ENCODE measurements at regions not wholly inside any gene's neighbourhood (a gene's known extent, or its start where the extent isn't known, plus 50 kb on each side); places are given as distances from the start of the nearest gene placed in this dataset.

GRCh38 chr16:13634959-13635358 lies 285.0 kb upstream of the ERCC4 start:
- no peak for DNase-seq
- 83 to 90% methylated on average over 6 of the region's 6 CpGs for WGBS, 2 donors
- TF ChIP-seq POLR2AphosphoS5 (IDR thresholded peaks at IDR 0.05) (no peak), POLR2A (IDR thresholded peaks at IDR 0.05) (no peak)
- Histone ChIP-seq H3K27ac (no peak overlapping the region), H3K27me3 (no peaks in the 10 kb centered on the region), H3K9me3 (no peaks in the 10 kb centered on the region), H3K36me3 (no peaks in the 10 kb centered on the region), H3K4me1 (no peaks in the 10 kb centered on the region), H3K4me3 (no peak overlapping the region)
- intact Hi-C loops (cut with DNase I): no loop called here

- H3K27me3 ChIP-seq: no peaks in the 10 kb centered on the region
- intact Hi-C loops (cut with DNase I): no loop called here
- no peak for TF ChIP-seq POLR2AphosphoS5 (IDR thresholded peaks at IDR 0.05)
- TF ChIP-seq POLR2A (IDR thresholded peaks at IDR 0.05): no peak
- TF ChIP-seq CTCF (IDR thresholded peaks at IDR 0.05): no peak
- no peak for TF ChIP-seq EP300 (IDR thresholded peaks at IDR 0.05)
- H3K4me3 ChIP-seq: no peak overlapping the region
- no peak overlapping the region for H3K27ac ChIP-seq
- DNase-seq: no peak
- no peaks in the 10 kb centered on the region for H3K9me3 ChIP-seq
- no peaks in the 10 kb centered on the region for H3K4me1 ChIP-seq
- H3K36me3 ChIP-seq: no peaks in the 10 kb centered on the region
- WGBS, 2 donors: 89 to 91% methylated on average over 2 of the region's 2 CpGs
These were observed 281.7 kb upstream of the ERCC4 start for GRCh38 chr16:13638218-13638617.

- TF ChIP-seq POLR2AphosphoS5 (IDR thresholded peaks at IDR 0.05) (no peak), CTCF (IDR thresholded peaks at IDR 0.05) (no peak), POLR2A (IDR thresholded peaks at IDR 0.05) (no peak), EP300 (IDR thresholded peaks at IDR 0.05) (no peak)
- no peak overlapping the region for H3K27ac ChIP-seq
- no peaks in the 10 kb centered on the region for H3K27me3 ChIP-seq
- DNase-seq: no peak
- no peak overlapping the region for H3K4me3 ChIP-seq
- no peaks in the 10 kb centered on the region for H3K9me3 ChIP-seq
- intact Hi-C loops (cut with DNase I): no loop called here
- WGBS, 2 donors: 91 to 93% methylated on average over 3 of the region's 3 CpGs
- H3K36me3 ChIP-seq: no peaks in the 10 kb centered on the region
- no peaks in the 10 kb centered on the region for H3K4me1 ChIP-seq
These were observed 276.5 kb upstream of the ERCC4 start for GRCh38 chr16:13643412-13643811.

GRCh38 chr16:13645601-13646245 lies 274.2 kb upstream of the ERCC4 start:
- Histone ChIP-seq H3K9me3 (no peaks in the 10 kb centered on the region), H3K27ac (no peak overlapping the region), H3K36me3 (no peaks in the 10 kb centered on the region), H3K4me3 (no peak overlapping the region), H3K4me1 (no peaks in the 10 kb centered on the region), H3K27me3 (peaks cover 0 to 4% (median 0%) of the 10 kb centered on the region in 3 donors)
- 35 to 38% methylated on average over 6 of the region's 6 CpGs for WGBS, 2 donors
- DNase-seq: no peak
- intact Hi-C loops (cut with DNase I): no loop called here
- no peak for TF ChIP-seq POLR2A (IDR thresholded peaks at IDR 0.05)

- no peak overlapping the region for H3K4me3 ChIP-seq
- 92 to 93% methylated on average over 8 of the region's 8 CpGs for WGBS, 2 donors
- intact Hi-C loops (cut with DNase I): no loop called here
- no peak for DNase-seq
- no peaks in the 10 kb centered on the region for H3K27me3 ChIP-seq
- H3K36me3 ChIP-seq: no peaks in the 10 kb centered on the region
- no peak overlapping the region for H3K27ac ChIP-seq
- H3K9me3 ChIP-seq: peaks cover 0 to 7% (median under 1%) of the 10 kb centered on the region in 4 donors
- no peaks in the 10 kb centered on the region for H3K4me1 ChIP-seq
- no peak for TF ChIP-seq POLR2AphosphoS5 (IDR thresholded peaks at IDR 0.05)
- no peak for TF ChIP-seq CTCF (IDR thresholded peaks at IDR 0.05)
- TF ChIP-seq EP300 (IDR thresholded peaks at IDR 0.05): no peak
- TF ChIP-seq POLR2A (IDR thresholded peaks at IDR 0.05): no peak
These were observed 259.1 kb upstream of the ERCC4 start for GRCh38 chr16:13660807-13661206.

- intact Hi-C loops (cut with DNase I): no loop called here
- WGBS, 2 donors: 0 to 3% methylated on average over 1 of the region's 1 CpG
These were observed 254.1 kb upstream of the ERCC4 start for GRCh38 chr16:13665876-13666275.

More at GRCh38 chr16:13665876-13666275, 254.1 kb upstream of the ERCC4 start:
- no peak for DNase-seq
- Histone ChIP-seq H3K4me1 (no peaks in the 10 kb centered on the region), H3K27me3 (no peaks in the 10 kb centered on the region), H3K4me3 (no peak overlapping the region), H3K36me3 (no peaks in the 10 kb centered on the region), H3K27ac (no peak overlapping the region), H3K9me3 (no peaks in the 10 kb centered on the region)
- no peak for TF ChIP-seq EP300 (IDR thresholded peaks at IDR 0.05)
- no peak for TF ChIP-seq CTCF (IDR thresholded peaks at IDR 0.05)
- TF ChIP-seq POLR2A (IDR thresholded peaks at IDR 0.05): no peak
- TF ChIP-seq POLR2AphosphoS5 (IDR thresholded peaks at IDR 0.05): no peak

Data from sigmoid colon (tissue), 6 donors.